Endodermal cell (in vitro differentiated cells): ENCODE measurements at regions not wholly inside any gene's neighbourhood (a gene's known extent, or its start where the extent isn't known, plus 50 kb on each side); places are given as distances from the start of the nearest gene placed in this dataset.

ENCODE experiments used
- DNase-seq: peaks from one replicate; pipeline ENCODE4 v3.0.0-alpha.2; 2017
- H3K27ac ChIP-seq: 2 replicates; pipeline ENCODE4 v1.5.1; 2013; ENCODE audit warnings: mild to moderate bottlenecking, low read depth, low read length, moderate library complexity
- H3K27me3 ChIP-seq: 2 replicates; pipeline ENCODE4 v1.6.1; 2013; ENCODE audit warnings: mild to moderate bottlenecking, low read length, moderate library complexity; ENCODE audit not compliant: insufficient read depth, control insufficient read depth, poor library complexity, severe bottlenecking
- H3K36me3 ChIP-seq: 2 replicates; pipeline ENCODE4 v1.7.0; 2013; ENCODE audit warnings: mild to moderate bottlenecking, low read length, moderate library complexity; ENCODE audit not compliant: control insufficient read depth, insufficient read depth
- H3K4me1 ChIP-seq: one replicate; pipeline ENCODE4 v1.7.0; 2013; ENCODE audit warnings: low read length; ENCODE audit not compliant: control insufficient read depth, insufficient read depth
- H3K4me3 ChIP-seq: 2 replicates; pipeline ENCODE4 v1.5.1; 2013; ENCODE audit warnings: mild to moderate bottlenecking, low read length, moderate library complexity
- H3K9ac ChIP-seq: 2 replicates; pipeline ENCODE4 v1.6.1; 2013; ENCODE audit warnings: mild to moderate bottlenecking, low read length, moderate library complexity; ENCODE audit not compliant: poor library complexity, severe bottlenecking; ENCODE audit errors: extremely low read depth
- H3K9me3 ChIP-seq: 2 replicates; pipeline ENCODE4 v1.6.1; 2013; ENCODE audit warnings: mild to moderate bottlenecking, low read length, moderate library complexity; ENCODE audit not compliant: control insufficient read depth
- H3K27ac Mint-ChIP-seq: 2 replicates; pipeline ENCODE4 v1.8.0; 2020; ENCODE audit warnings: mixed read lengths
- H3K27me3 Mint-ChIP-seq: 2 replicates; pipeline ENCODE4 v1.8.0; 2021; ENCODE audit warnings: mild to moderate bottlenecking, mixed read lengths; ENCODE audit not compliant: insufficient read depth
- H3K36me3 Mint-ChIP-seq: 2 replicates; pipeline ENCODE4 v1.8.0; 2020; ENCODE audit warnings: low read depth, mixed read lengths
- H3K4me1 Mint-ChIP-seq: 2 replicates; pipeline ENCODE4 v1.8.0; 2020; ENCODE audit warnings: mixed read lengths
- H3K4me3 Mint-ChIP-seq: 2 replicates; pipeline ENCODE4 v1.8.0; 2020; ENCODE audit warnings: mild to moderate bottlenecking, moderate library complexity, mixed read lengths
- H3K9me3 Mint-ChIP-seq: 2 replicates; pipeline ENCODE4 v1.8.0; 2020; ENCODE audit warnings: mild to moderate bottlenecking, mixed read lengths
- CTCF ChIP-seq: fragments of 200-600 bp; sonication (generic); conservative IDR thresholded peaks from 2 replicates; pipeline ENCODE4 v1.5.0; 2021; ENCODE audit warnings: antibody characterized with exemption, mild to moderate bottlenecking
- WGBS, 2 experiments: methylation state at CpG; one replicate each; pipeline versions ENCODE4 v1.1.5 to v1.1.7; 2013; ENCODE audit warnings: missing lambda C conversion rate in 2 of 2, mixed read lengths in 1 of 2; ENCODE audit not compliant: insufficient coverage in 1 of 2, insufficient read length in 1 of 2; 5-methylcytosine and 5-hydroxymethylcytosine counted together

DNA sequence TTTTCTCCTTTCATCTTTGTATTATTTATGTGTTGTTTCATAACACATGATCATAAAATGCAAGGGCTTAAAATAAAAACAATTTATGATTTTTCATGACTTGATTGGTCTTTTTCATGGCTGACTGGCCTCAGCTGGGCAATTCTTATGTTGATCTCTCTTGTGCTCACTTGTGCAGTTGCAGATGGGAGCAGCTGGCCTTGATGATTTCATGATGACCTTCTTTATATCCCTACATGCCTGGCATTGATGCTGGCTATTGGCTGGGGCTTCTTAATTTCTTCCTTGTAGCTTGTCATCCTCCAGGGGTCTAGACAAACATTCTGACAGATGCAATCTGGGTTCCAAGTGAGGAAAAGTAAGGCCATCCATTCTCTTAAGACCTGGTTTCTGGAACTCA is 1832.8 kb upstream of the FLRT2 start:
- H3K9ac ChIP-seq, result no peak overlapping the region
- no peak overlapping the region for H3K27ac Mint-ChIP-seq

GRCh38 chr14:83702619-83703018 is 1827.3 kb upstream of the FLRT2 start:
- Histone ChIP-seq H3K9me3 (no peaks in the 10 kb centered on the region), H3K27ac (no peak overlapping the region), H3K4me1 (no peaks in the 10 kb centered on the region), H3K4me3 (no peak overlapping the region), H3K27me3 (no peaks in the 10 kb centered on the region), H3K9ac (no peak overlapping the region), H3K36me3 (no peaks in the 10 kb centered on the region)
- no peak for DNase-seq
- WGBS, 2 experiments, result 75 to 81% methylated on average over 1 of the region's 1 CpG
- H3K27me3 Mint-ChIP-seq, result no peaks in the 10 kb centered on the region
- no peaks in the 10 kb centered on the region for H3K4me1 Mint-ChIP-seq
- no peak overlapping the region for H3K4me3 Mint-ChIP-seq
- no peak overlapping the region for H3K27ac Mint-ChIP-seq
- H3K36me3 Mint-ChIP-seq, result no peaks in the 10 kb centered on the region
- H3K9me3 Mint-ChIP-seq, result no peaks in the 10 kb centered on the region
- no peak for TF ChIP-seq CTCF

More for the DNA sequence above, 1832.8 kb upstream of the FLRT2 start:
- Histone ChIP-seq H3K4me1 (no peaks in the 10 kb centered on the region), H3K27me3 (no peaks in the 10 kb centered on the region), H3K36me3 (no peaks in the 10 kb centered on the region), H3K4me3 (no peak overlapping the region), H3K9me3 (no peaks in the 10 kb centered on the region), H3K27ac (no peak overlapping the region)
- Mint-ChIP-seq H3K4me3 (no peak overlapping the region), H3K36me3 (no peaks in the 10 kb centered on the region), H3K4me1 (no peaks in the 10 kb centered on the region), H3K9me3 (no peaks in the 10 kb centered on the region), H3K27me3 (no peaks in the 10 kb centered on the region)
- DNase-seq, result no peak
- no peak for TF ChIP-seq CTCF

- Histone ChIP-seq H3K27me3 (no peaks in the 10 kb centered on the region), H3K36me3 (no peaks in the 10 kb centered on the region), H3K9me3 (no peaks in the 10 kb centered on the region), H3K4me3 (no peak overlapping the region), H3K4me1 (no peaks in the 10 kb centered on the region), H3K9ac (no peak overlapping the region), H3K27ac (peak overlapping the region; percentile 87)
- H3K27me3 Mint-ChIP-seq, result no peaks in the 10 kb centered on the region
- H3K36me3 Mint-ChIP-seq, result no peaks in the 10 kb centered on the region
- WGBS, 2 experiments, result 14 to 84% methylated on average over 1 to 4 of the region's 4 CpGs
- no peak overlapping the region for H3K4me3 Mint-ChIP-seq
- no peaks in the 10 kb centered on the region for H3K4me1 Mint-ChIP-seq
- DNase-seq, result peak; percentile 75
- H3K9me3 Mint-ChIP-seq, result no peaks in the 10 kb centered on the region
- no peak for TF ChIP-seq CTCF
- no peak overlapping the region for H3K27ac Mint-ChIP-seq
Observed at GRCh38 chr14:83706231-83706954, 1823.6 kb upstream of the FLRT2 start.
